ENCODE measurements at regions not wholly inside any gene's neighbourhood (a gene's known extent, or its start where the extent isn't known, plus 50 kb on each side); places are given as distances from the start of the nearest gene placed in this dataset.

GRCh38 chr2:11969774-11970173, 223.3 kb downstream of the LPIN1 start:
- TF ChIP-seq, protein P1, sequence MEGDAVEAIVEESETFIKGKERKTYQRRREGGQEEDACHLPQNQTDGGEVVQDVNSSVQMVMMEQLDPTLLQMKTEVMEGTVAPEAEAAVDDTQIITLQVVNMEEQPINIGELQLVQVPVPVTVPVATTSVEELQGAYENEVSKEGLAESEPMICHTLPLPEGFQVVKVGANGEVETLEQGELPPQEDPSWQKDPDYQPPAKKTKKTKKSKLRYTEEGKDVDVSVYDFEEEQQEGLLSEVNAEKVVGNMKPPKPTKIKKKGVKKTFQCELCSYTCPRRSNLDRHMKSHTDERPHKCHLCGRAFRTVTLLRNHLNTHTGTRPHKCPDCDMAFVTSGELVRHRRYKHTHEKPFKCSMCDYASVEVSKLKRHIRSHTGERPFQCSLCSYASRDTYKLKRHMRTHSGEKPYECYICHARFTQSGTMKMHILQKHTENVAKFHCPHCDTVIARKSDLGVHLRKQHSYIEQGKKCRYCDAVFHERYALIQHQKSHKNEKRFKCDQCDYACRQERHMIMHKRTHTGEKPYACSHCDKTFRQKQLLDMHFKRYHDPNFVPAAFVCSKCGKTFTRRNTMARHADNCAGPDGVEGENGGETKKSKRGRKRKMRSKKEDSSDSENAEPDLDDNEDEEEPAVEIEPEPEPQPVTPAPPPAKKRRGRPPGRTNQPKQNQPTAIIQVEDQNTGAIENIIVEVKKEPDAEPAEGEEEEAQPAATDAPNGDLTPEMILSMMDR (IDR thresholded peaks at IDR 0.05): no peak
- TF ChIP-seq POLR2A (IDR thresholded peaks at IDR 0.05): no peak
